IMR-90 (cell line): ENCODE measurements at regions not wholly inside any gene's neighbourhood (a gene's known extent, or its start where the extent isn't known, plus 50 kb on each side); places are given as distances from the start of the nearest gene placed in this dataset.

Experiments used
- ATAC-seq: fragments of 200-7000 bp; cut with Tn5 transposase; 2 replicates; pipeline ENCODE4 v1.9.1; 2020; ENCODE audit warnings: low read depth, mild to moderate bottlenecking, moderate library complexity
- BruUV-seq: library from RNA; stranded (reverse); fragments of 400-500 nt; replicated peaks from 2 replicates; lab custom pipeline; 2021; lab: Mats Ljungman, UMichigan
- CTCF ChIA-PET: fragments of 300-600 bp; formaldehyde crosslinking; extraction: SDS; loops from one replicate; lab custom pipeline; 2021; ENCODE audit warnings: antibody characterized with exemption; lab: Yijun Ruan, JAX
- POLR2A ChIA-PET: fragments of 300-600 bp; sonication (Branson Sonifier 250); formaldehyde crosslinking; loops from one replicate; lab custom pipeline; 2022; ENCODE audit warnings: antibody characterized with exemption; ENCODE audit not compliant: unreplicated experiment; lab: Charles Lee
- DNase-seq: peaks from one replicate; pipeline ENCODE4 v3.0.0; 2013
- H2AFZ ChIP-seq: replicated peaks from 2 replicates; pipeline ENCODE3; 2013; ENCODE audit warnings: low read length, mild to moderate bottlenecking; ENCODE audit not compliant: poor library complexity
- H2AK5ac ChIP-seq: 2 replicates; pipeline ENCODE4 v1.6.1; 2013; ENCODE audit warnings: low read depth, low read length, inconsistent platforms
- H2AK9ac ChIP-seq: replicated peaks from 2 replicates; pipeline ENCODE3; 2013; ENCODE audit warnings: mild to moderate bottlenecking, low read depth, low read length, moderate library complexity; ENCODE audit not compliant: poor library complexity
- H2BK120ac ChIP-seq: 2 replicates; pipeline ENCODE4 v1.6.1; 2013; ENCODE audit warnings: low read depth, low read length, inconsistent platforms
- H2BK15ac ChIP-seq: 3 replicates; pipeline ENCODE4 v1.6.1; 2013; ENCODE audit warnings: low read depth, low read length, inconsistent platforms
- H2BK20ac ChIP-seq: 2 replicates; pipeline ENCODE4 v1.6.1; 2013; ENCODE audit warnings: low read depth, mild to moderate bottlenecking, inconsistent platforms, low read length, moderate library complexity
- H2BK5ac ChIP-seq: 2 replicates; pipeline ENCODE4 v1.6.1; 2013; ENCODE audit warnings: mild to moderate bottlenecking, low read depth, low read length, inconsistent platforms; ENCODE audit not compliant: poor library complexity, severe bottlenecking
- H3K14ac ChIP-seq: replicated peaks from 2 replicates; pipeline ENCODE4 v1.6.1; 2013; ENCODE audit warnings: low read depth, low read length, inconsistent platforms
- H3K18ac ChIP-seq: 2 replicates; pipeline ENCODE4 v1.6.1; 2013; ENCODE audit warnings: low read depth, low read length, control low read depth
- H3K23ac ChIP-seq: 2 replicates; pipeline ENCODE4 v1.6.1; 2013; ENCODE audit warnings: low read depth, low read length, inconsistent platforms
- H3K27ac ChIP-seq: 2 replicates; pipeline ENCODE4 v1.5.1; 2013; ENCODE audit warnings: mild to moderate bottlenecking, control low read depth, low read length; ENCODE audit not compliant: insufficient read depth
- H3K27me3 ChIP-seq: 2 replicates; pipeline ENCODE4 v1.6.1; 2013; ENCODE audit warnings: low read length; ENCODE audit not compliant: control insufficient read depth, insufficient read depth
- H3K36me3 ChIP-seq: 2 replicates; pipeline ENCODE4 v1.6.1; 2013; ENCODE audit warnings: low read length, mixed read lengths; ENCODE audit not compliant: control insufficient read depth, insufficient read depth
- H3K4ac ChIP-seq: 2 replicates; pipeline ENCODE4 v1.6.1; 2013; ENCODE audit warnings: low read depth, low read length, inconsistent platforms
- H3K4me1 ChIP-seq: 2 replicates; pipeline ENCODE4 v1.6.1; 2013; ENCODE audit warnings: low read length, mixed read lengths; ENCODE audit not compliant: control insufficient read depth, insufficient read depth
- H3K4me2 ChIP-seq: 2 replicates; pipeline ENCODE4 v1.6.1; 2013; ENCODE audit warnings: low read depth, mild to moderate bottlenecking, control low read depth, low read length, moderate library complexity
- H3K4me3 ChIP-seq: 2 replicates; pipeline ENCODE4 v1.5.1; 2013; ENCODE audit warnings: low read depth, mild to moderate bottlenecking, control low read depth, low read length, moderate library complexity; ENCODE audit not compliant: insufficient read depth
- H3K56ac ChIP-seq: 2 replicates; pipeline ENCODE4 v1.6.1; 2013; ENCODE audit warnings: low read length, inconsistent platforms; ENCODE audit not compliant: insufficient read depth; ENCODE audit errors: extremely low read depth
- H3K79me1 ChIP-seq, 2 experiments: 2 replicates each; pipeline ENCODE4 v1.6.1; 2013; ENCODE audit warnings: low read length in 2 of 2, inconsistent platforms in 1 of 2, low read depth in 1 of 2
- H3K9ac ChIP-seq: 2 replicates; pipeline ENCODE4 v1.6.1; 2013; ENCODE audit warnings: low read depth, low read length, control low read depth
- H3K9me1 ChIP-seq: 2 replicates; pipeline ENCODE4 v1.6.1; 2013; ENCODE audit warnings: low read length, inconsistent platforms; ENCODE audit not compliant: insufficient read depth
- H3K9me3 ChIP-seq: 2 replicates; pipeline ENCODE4 v1.6.1; 2013; ENCODE audit warnings: low read length; ENCODE audit not compliant: control insufficient read depth, insufficient read depth
- H4K20me1 ChIP-seq: 2 replicates; pipeline ENCODE4 v1.6.1; 2013; ENCODE audit warnings: low read length, inconsistent platforms; ENCODE audit not compliant: insufficient read depth
- H4K5ac ChIP-seq: 2 replicates; pipeline ENCODE4 v1.6.1; 2013; ENCODE audit warnings: mild to moderate bottlenecking, low read depth, low read length, control low read depth
- H4K8ac ChIP-seq, 2 experiments: 2 replicates each; pipeline ENCODE4 v1.6.1; 2013; ENCODE audit warnings: low read depth in 2 of 2, low read length in 2 of 2, control low read depth in 1 of 2, inconsistent platforms in 1 of 2
- H4K91ac ChIP-seq: 2 replicates; pipeline ENCODE4 v1.6.1; 2013; ENCODE audit warnings: low read depth, low read length, inconsistent platforms; ENCODE audit not compliant: insufficient read depth
- BHLHE40 ChIP-seq: fragments of 150-350 bp; IDR thresholded peaks from 2 replicates; pipeline ENCODE4 v1.6.1; 2016; ENCODE audit warnings: mild to moderate bottlenecking, low read depth, low read length
- CEBPB ChIP-seq: IDR thresholded peaks from 2 replicates; pipeline ENCODE4 v1.6.1; 2012; ENCODE audit warnings: low read depth, low read length, improper control_type of control experiment
- CHD1 ChIP-seq: IDR thresholded peaks from 2 replicates; pipeline ENCODE4 v1.6.1; 2012; ENCODE audit warnings: low read depth, low read length, improper control_type of control experiment
- FOS ChIP-seq: fragments of 150-350 bp; IDR thresholded peaks from 2 replicates; pipeline ENCODE4 v1.6.1; 2016; ENCODE audit warnings: low read depth, low read length
- MAFK ChIP-seq: IDR thresholded peaks from 2 replicates; pipeline ENCODE4 v1.6.1; 2012; ENCODE audit warnings: low read depth, low read length, improper control_type of control experiment
- MAZ ChIP-seq: IDR thresholded peaks from 2 replicates; pipeline ENCODE4 v1.6.1; 2012; ENCODE audit warnings: low read depth, mild to moderate bottlenecking, low read length, improper control_type of control experiment, moderate library complexity, borderline replicate concordance
- MXI1 ChIP-seq: IDR thresholded peaks from 2 replicates; pipeline ENCODE4 v1.6.1; 2012; ENCODE audit warnings: low read depth, mild to moderate bottlenecking, low read length, moderate library complexity, borderline replicate concordance
- NFE2L2 ChIP-seq: fragments of 150-350 bp; IDR thresholded peaks from 2 replicates; pipeline ENCODE4 v1.6.1; 2016; ENCODE audit warnings: low read depth, mild to moderate bottlenecking, low read length
- POLR2A ChIP-seq: IDR thresholded peaks from 2 replicates; pipeline ENCODE4 v1.6.1; 2012; ENCODE audit warnings: mild to moderate bottlenecking, low read depth, low read length
- RAD21 ChIP-seq: IDR thresholded peaks from 2 replicates; pipeline ENCODE4 v1.6.1; 2012; ENCODE audit warnings: low read length, improper control_type of control experiment
- RCOR1 ChIP-seq: IDR thresholded peaks from 2 replicates; pipeline ENCODE4 v1.6.1; 2012; ENCODE audit warnings: mild to moderate bottlenecking, low read length, improper control_type of control experiment; ENCODE audit not compliant: insufficient replicate concordance
- RFX5 ChIP-seq: IDR thresholded peaks from 2 replicates; pipeline ENCODE4 v1.8.0; 2012; ENCODE audit warnings: low read depth, mild to moderate bottlenecking, low read length, moderate library complexity
- SMC3 ChIP-seq: fragments of 150-350 bp; IDR thresholded peaks from 2 replicates; pipeline ENCODE4 v1.6.1; 2016; ENCODE audit warnings: low read depth, mild to moderate bottlenecking, antibody characterized with exemption, low read length, moderate library complexity
- USF2 ChIP-seq: fragments of 150-350 bp; IDR thresholded peaks from 2 replicates; pipeline ENCODE4 v1.6.1; 2017; ENCODE audit warnings: mild to moderate bottlenecking, antibody characterized with exemption, low read length, low read depth
- WGBS, 2 experiments: methylation state at CpG; one replicate each; pipeline versions ENCODE4 v1.1.5 to v1.1.7; 2013; ENCODE audit warnings: missing lambda C conversion rate in 2 of 2; ENCODE audit not compliant: insufficient read length in 1 of 2; ENCODE audit errors: extremely low coverage in 2 of 2; 5-methylcytosine and 5-hydroxymethylcytosine counted together
- dilution Hi-C: fragments of 300-500 bp; cut with HindIII; formaldehyde crosslinking; loops from one replicate; pipeline ENCODE4 v1.14.3; 2018; ENCODE audit warnings: low sequenced_read_pairs; ENCODE audit not compliant: unreplicated experiment
- in situ Hi-C: fragments of 300-500 bp; cut with MboI; formaldehyde crosslinking; loops from 3 replicates; pipeline ENCODE4 v1.14.3; 2019; ENCODE audit warnings: low sequenced_read_pairs, inconsistent platforms, mixed read lengths
- intact Hi-C: fragments of 100-400 bp; cut with micrococcal nuclease; formaldehyde crosslinking; loops from 2 replicates; pipeline ENCODE4 v1.10.0; 2022
- TF ChIP-seq, protein P1 (sequence below): conservative IDR thresholded peaks from 2 replicates; pipeline ENCODE4 v1.5.1; 2012; ENCODE audit warnings: mild to moderate bottlenecking, low read depth, low read length, improper control_type of control experiment
- TF ChIP-seq, protein P2 (sequence below): fragments of 150-350 bp; IDR thresholded peaks from 2 replicates; pipeline ENCODE4 v1.6.1; 2016; ENCODE audit warnings: low read depth, mild to moderate bottlenecking, low read length, moderate library complexity, borderline replicate concordance

DNA sequence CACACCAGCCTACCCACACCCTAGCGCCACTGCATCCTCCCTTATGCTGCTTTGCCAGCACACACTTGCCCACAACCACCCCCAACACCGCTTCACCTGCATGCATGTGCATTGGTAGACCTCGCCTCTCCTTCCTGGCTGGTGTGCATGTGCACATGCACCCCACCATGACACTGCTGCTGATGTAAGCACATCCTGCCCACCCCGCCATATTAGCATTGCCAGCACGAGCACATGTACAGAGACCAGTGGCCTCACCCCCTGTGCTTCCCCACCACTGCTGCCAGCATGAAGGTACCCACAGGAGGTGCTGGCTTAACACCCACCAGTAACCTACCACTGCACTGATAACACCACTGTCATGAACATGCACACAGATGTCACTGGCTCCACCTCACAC is 218.2 kb downstream of the SLCO4C1 start:
- Histone ChIP-seq H2BK120ac (no peak overlapping the region), H3K56ac (no peak overlapping the region), H3K27me3 (no peaks in the 10 kb centered on the region), H3K18ac (no peak overlapping the region), H3K4ac (no peak overlapping the region), H3K4me3 (no peak overlapping the region), H2BK20ac (no peak overlapping the region), H3K4me2 (no peak overlapping the region), H3K4me1 (no peaks in the 10 kb centered on the region), H4K91ac (no peak overlapping the region), H2AK9ac (no peak overlapping the region), H3K23ac (no peak overlapping the region), H4K20me1 (no peaks in the 10 kb centered on the region), H2AFZ (no peak overlapping the region), H4K5ac (no peak overlapping the region), H2BK5ac (no peak overlapping the region), H3K14ac (no peak overlapping the region), H3K36me3 (no peaks in the 10 kb centered on the region), H3K79me1 (no peaks in the 10 kb centered on the region), H3K9me3 (peaks cover 11% of the 10 kb centered on the region), H2AK5ac (no peak overlapping the region), H3K9me1 (no peaks in the 10 kb centered on the region), H2BK15ac (no peak overlapping the region), H3K9ac (no peak overlapping the region), H3K27ac (no peak overlapping the region), H4K8ac (no peak overlapping the region)
- 41% methylated on average over 2 of the region's 5 CpGs; no CpG with 5 or more reads in 1 of the 2 experiments for WGBS, 2 experiments
- no TSS peak for BruUV-seq
- dilution Hi-C loops = no loop called here
- in situ Hi-C loops = no loop called here
- DNase-seq (no peak), ATAC-seq (no peak)
- intact Hi-C loops = no loop called here
- TF ChIP-seq, protein P1, sequence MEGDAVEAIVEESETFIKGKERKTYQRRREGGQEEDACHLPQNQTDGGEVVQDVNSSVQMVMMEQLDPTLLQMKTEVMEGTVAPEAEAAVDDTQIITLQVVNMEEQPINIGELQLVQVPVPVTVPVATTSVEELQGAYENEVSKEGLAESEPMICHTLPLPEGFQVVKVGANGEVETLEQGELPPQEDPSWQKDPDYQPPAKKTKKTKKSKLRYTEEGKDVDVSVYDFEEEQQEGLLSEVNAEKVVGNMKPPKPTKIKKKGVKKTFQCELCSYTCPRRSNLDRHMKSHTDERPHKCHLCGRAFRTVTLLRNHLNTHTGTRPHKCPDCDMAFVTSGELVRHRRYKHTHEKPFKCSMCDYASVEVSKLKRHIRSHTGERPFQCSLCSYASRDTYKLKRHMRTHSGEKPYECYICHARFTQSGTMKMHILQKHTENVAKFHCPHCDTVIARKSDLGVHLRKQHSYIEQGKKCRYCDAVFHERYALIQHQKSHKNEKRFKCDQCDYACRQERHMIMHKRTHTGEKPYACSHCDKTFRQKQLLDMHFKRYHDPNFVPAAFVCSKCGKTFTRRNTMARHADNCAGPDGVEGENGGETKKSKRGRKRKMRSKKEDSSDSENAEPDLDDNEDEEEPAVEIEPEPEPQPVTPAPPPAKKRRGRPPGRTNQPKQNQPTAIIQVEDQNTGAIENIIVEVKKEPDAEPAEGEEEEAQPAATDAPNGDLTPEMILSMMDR = no peak
- TF ChIP-seq RCOR1 (no peak), NFE2L2 (no peak), RFX5 (no peak), CEBPB (no peak), BHLHE40 (no peak), MAFK (no peak), CHD1 (no peak), FOS (no peak), RAD21 (no peak), MAZ (no peak), POLR2A (no peak), MXI1 (no peak), SMC3 (no peak), USF2 (no peak)
- TF ChIP-seq, protein P2, sequence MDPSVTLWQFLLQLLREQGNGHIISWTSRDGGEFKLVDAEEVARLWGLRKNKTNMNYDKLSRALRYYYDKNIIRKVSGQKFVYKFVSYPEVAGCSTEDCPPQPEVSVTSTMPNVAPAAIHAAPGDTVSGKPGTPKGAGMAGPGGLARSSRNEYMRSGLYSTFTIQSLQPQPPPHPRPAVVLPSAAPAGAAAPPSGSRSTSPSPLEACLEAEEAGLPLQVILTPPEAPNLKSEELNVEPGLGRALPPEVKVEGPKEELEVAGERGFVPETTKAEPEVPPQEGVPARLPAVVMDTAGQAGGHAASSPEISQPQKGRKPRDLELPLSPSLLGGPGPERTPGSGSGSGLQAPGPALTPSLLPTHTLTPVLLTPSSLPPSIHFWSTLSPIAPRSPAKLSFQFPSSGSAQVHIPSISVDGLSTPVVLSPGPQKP = no peak
- ChIA-PET CTCF (no interaction called here), POLR2A (no interaction called here)
